ENCODE measurements at regions not wholly inside any gene's neighbourhood (a gene's known extent, or its start where the extent isn't known, plus 50 kb on each side); places are given as distances from the start of the nearest gene placed in this dataset.

DNA sequence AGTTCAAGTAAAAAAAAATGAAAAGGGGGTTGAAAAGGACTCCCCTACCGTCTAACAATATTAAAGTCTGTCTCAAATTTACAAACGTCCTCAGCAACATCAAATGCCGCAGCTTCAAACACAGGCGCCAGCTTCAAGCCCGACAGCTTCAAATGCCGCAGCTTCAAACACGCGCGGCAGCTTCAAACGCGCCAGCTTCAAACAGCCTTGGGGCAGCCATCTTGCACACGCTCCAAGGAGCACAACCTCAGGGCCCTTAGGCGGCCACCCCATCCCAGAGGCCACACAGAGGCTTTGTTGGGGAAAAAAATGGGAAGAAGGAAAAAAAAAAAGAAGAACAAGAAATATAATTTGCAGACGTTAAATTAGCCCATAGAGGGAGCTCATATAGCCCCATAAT is 244.4 kb upstream of the VRK2 start:
- intact Hi-C loops (cut with DNase I; ENCODE audit: low total_unique reads): no loop called here
- DNase-seq: no peak

GRCh38 chr2:57804971-57805370 is 241.6 kb upstream of the VRK2 start:
- TF ChIP-seq, protein P1, sequence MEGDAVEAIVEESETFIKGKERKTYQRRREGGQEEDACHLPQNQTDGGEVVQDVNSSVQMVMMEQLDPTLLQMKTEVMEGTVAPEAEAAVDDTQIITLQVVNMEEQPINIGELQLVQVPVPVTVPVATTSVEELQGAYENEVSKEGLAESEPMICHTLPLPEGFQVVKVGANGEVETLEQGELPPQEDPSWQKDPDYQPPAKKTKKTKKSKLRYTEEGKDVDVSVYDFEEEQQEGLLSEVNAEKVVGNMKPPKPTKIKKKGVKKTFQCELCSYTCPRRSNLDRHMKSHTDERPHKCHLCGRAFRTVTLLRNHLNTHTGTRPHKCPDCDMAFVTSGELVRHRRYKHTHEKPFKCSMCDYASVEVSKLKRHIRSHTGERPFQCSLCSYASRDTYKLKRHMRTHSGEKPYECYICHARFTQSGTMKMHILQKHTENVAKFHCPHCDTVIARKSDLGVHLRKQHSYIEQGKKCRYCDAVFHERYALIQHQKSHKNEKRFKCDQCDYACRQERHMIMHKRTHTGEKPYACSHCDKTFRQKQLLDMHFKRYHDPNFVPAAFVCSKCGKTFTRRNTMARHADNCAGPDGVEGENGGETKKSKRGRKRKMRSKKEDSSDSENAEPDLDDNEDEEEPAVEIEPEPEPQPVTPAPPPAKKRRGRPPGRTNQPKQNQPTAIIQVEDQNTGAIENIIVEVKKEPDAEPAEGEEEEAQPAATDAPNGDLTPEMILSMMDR (IDR thresholded peaks at IDR 0.05): no peak
- no peaks in the 10 kb centered on the region for H3K9me3 ChIP-seq
- DNase-seq: no peak
- H3K27me3 ChIP-seq: no peaks in the 10 kb centered on the region
- no peaks in the 10 kb centered on the region for H3K36me3 ChIP-seq
- intact Hi-C loops (cut with DNase I; ENCODE audit: low total_unique reads): no loop called here
- H3K27ac ChIP-seq: no peak overlapping the region
- no peaks in the 10 kb centered on the region for H3K4me1 ChIP-seq
- no peak overlapping the region for H3K4me3 ChIP-seq

More for the DNA sequence above, 244.4 kb upstream of the VRK2 start:
- TF ChIP-seq, protein P1 (IDR thresholded peaks at IDR 0.05): no peak
- Histone ChIP-seq H3K36me3 (no peaks in the 10 kb centered on the region), H3K4me3 (no peak overlapping the region), H3K9me3 (peaks cover 0 to 7% (median 0%) of the 10 kb centered on the region in 3 donors), H3K27ac (no peak overlapping the region), H3K27me3 (no peaks in the 10 kb centered on the region), H3K4me1 (no peaks in the 10 kb centered on the region)

GRCh38 chr2:57806449-57806968 is 240.1 kb upstream of the VRK2 start:
- intact Hi-C loops (cut with DNase I; ENCODE audit: low total_unique reads): no loop called here
- TF ChIP-seq, protein P1 (IDR thresholded peaks at IDR 0.05): no peak
- Histone ChIP-seq H3K36me3 (no peaks in the 10 kb centered on the region), H3K27me3 (no peaks in the 10 kb centered on the region), H3K9me3 (no peaks in the 10 kb centered on the region), H3K27ac (no peak overlapping the region), H3K4me3 (no peak overlapping the region), H3K4me1 (no peaks in the 10 kb centered on the region)
- DNase-seq: no peak

DNA sequence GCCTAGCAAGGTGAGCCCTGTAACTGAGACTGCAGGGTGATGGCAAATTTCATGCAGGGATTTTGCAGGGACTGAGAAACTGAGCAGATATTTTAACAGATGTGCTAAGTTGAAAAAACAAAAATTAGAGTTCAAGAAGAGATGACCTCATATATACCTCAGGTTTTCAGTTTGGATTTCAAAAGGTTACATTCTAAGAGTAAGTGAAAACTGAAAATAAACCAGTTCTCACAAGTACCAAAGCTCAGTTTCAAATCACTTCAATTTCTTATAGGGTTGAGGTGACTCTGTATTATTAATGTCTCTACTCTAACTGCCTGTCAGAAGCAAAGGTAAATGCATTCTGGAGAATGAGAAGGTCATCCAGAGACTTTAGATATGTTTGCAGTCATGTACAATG is 237.4 kb upstream of the VRK2 start:
- TF ChIP-seq, protein P1 (IDR thresholded peaks at IDR 0.05): no peak
- intact Hi-C loops (cut with DNase I; ENCODE audit: low total_unique reads): no loop called here
- DNase-seq: no peak
- Histone ChIP-seq H3K9me3 (no peaks in the 10 kb centered on the region), H3K4me3 (no peak overlapping the region), H3K4me1 (no peaks in the 10 kb centered on the region), H3K27ac (no peak overlapping the region), H3K27me3 (no peaks in the 10 kb centered on the region), H3K36me3 (no peaks in the 10 kb centered on the region)

DNA sequence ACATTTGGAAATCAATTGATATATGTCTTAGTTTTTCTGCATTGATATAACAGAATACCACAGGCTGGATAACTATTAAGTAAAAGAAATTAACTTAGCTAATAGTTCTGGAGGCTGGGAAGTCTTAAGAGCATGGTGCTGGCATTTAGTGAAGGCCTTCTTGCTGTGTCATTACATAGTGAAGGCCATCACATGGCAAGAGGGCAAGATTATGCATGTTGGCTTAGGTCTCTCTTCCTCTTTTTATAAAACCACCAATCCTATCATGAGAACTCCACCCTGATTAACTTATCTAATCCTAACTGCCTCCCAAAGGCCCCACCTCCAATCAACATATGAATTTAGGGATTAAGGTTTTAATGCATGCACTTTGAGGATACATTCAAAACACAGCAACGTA is 225.5 kb upstream of the VRK2 start:
- TF ChIP-seq, protein P1 (IDR thresholded peaks at IDR 0.05): no peak
- Histone ChIP-seq H3K36me3 (no peaks in the 10 kb centered on the region), H3K27ac (no peak overlapping the region), H3K4me3 (no peak overlapping the region), H3K9me3 (no peaks in the 10 kb centered on the region), H3K27me3 (no peaks in the 10 kb centered on the region), H3K4me1 (no peaks in the 10 kb centered on the region)
- intact Hi-C loops (cut with DNase I; ENCODE audit: low total_unique reads): no loop called here
- DNase-seq: no peak

DNA sequence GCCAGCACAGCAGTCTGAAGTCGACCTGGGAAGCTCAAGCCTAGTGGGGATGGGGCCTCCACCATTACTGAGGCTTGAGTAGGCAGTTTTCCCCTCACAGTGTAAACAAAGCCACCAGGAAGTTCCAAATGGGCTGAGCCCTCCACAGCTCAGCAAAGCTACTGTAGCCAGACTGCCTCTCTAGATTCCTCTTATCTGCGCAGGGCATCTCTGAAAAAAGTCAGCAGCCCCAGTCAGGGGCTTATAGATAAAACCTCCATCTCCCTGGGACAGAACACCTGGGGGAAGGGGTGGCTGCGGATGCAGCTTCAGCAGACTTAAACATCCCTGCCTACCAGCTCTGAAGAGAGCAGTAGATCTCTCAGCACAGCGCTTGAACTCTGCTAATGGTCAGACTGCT is 218.4 kb upstream of the VRK2 start:
- TF ChIP-seq, protein P1 (IDR thresholded peaks at IDR 0.05): no peak
- no peaks in the 10 kb centered on the region for H3K4me1 ChIP-seq
- H3K36me3 ChIP-seq: no peaks in the 10 kb centered on the region
- DNase-seq: no peak
- no peak overlapping the region for H3K27ac ChIP-seq
- H3K9me3 ChIP-seq: peaks cover 0 to 11% (median 4%) of the 10 kb centered on the region in 3 donors
- intact Hi-C loops (cut with DNase I; ENCODE audit: low total_unique reads): no loop called here
- H3K4me3 ChIP-seq: no peak overlapping the region
- H3K27me3 ChIP-seq: no peaks in the 10 kb centered on the region

Data from tibial artery (tissue), 4 donors.